MG63 (cell line): ENCODE measurements at regions not wholly inside any gene's neighbourhood (a gene's known extent, or its start where the extent isn't known, plus 50 kb on each side); places are given as distances from the start of the nearest gene placed in this dataset.
"Not testable (repeated sequence)": the region's sequence is repeated elsewhere in the genome, so short reads cannot be mapped to it uniquely, and the experiment has no call there.

Experiments used
- DNase-seq: peaks from one replicate; pipeline ENCODE4 v3.0.0-alpha.2; 2020
- H3K27me3 ChIP-seq: fragments of 250-450 bp; sonication (Bioruptor Pico); 2 replicates; pipeline ENCODE4 v1.5.1; 2020; ENCODE audit warnings: mild to moderate bottlenecking, moderate library complexity
- H3K36me3 ChIP-seq: fragments of 250-450 bp; sonication (Bioruptor Pico); 2 replicates; pipeline ENCODE4 v1.5.1; 2020; ENCODE audit warnings: mild to moderate bottlenecking, moderate library complexity
- H3K4me3 ChIP-seq: fragments of 250-450 bp; sonication (Bioruptor Pico); 2 replicates; pipeline ENCODE4 v1.5.1; 2020; ENCODE audit warnings: mild to moderate bottlenecking, moderate library complexity
- H3K9me3 ChIP-seq: fragments of 250-450 bp; sonication (Bioruptor Pico); 2 replicates; pipeline ENCODE4 v1.5.1; 2020; ENCODE audit warnings: mild to moderate bottlenecking, moderate library complexity

DNA sequence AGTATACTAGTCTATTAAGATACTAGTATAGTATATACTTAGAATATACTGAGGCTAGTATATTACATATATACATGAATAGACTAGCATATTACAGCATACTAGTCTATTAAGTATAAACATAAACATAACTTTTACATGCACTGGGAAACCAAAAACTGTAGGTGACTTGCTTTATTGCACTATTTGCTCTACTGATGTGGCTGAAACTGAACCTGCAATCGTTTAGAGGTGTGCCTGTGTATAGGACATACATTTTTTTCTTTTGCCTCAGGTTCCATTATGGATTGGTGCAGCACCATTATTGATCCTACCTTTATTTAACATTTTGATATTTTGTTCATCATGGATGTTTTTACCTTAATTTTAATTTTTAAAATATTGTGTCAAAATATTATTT is 143.2 kb upstream of the RGS6 start:
- no peaks in the 10 kb centered on the region for H3K9me3 ChIP-seq

GRCh38 chr14:71799841-71800240 is 132.4 kb upstream of the RGS6 start:
- Histone ChIP-seq H3K9me3 (no peaks in the 10 kb centered on the region), H3K4me3 (no peak overlapping the region), H3K27me3 (no peaks in the 10 kb centered on the region), H3K36me3 (no peaks in the 10 kb centered on the region)
- no peak for DNase-seq

More for the DNA sequence above, 143.2 kb upstream of the RGS6 start:
- no peaks in the 10 kb centered on the region for H3K27me3 ChIP-seq
- no peaks in the 10 kb centered on the region for H3K36me3 ChIP-seq
- DNase-seq, result no peak
- H3K4me3 ChIP-seq, result no peak overlapping the region

DNA sequence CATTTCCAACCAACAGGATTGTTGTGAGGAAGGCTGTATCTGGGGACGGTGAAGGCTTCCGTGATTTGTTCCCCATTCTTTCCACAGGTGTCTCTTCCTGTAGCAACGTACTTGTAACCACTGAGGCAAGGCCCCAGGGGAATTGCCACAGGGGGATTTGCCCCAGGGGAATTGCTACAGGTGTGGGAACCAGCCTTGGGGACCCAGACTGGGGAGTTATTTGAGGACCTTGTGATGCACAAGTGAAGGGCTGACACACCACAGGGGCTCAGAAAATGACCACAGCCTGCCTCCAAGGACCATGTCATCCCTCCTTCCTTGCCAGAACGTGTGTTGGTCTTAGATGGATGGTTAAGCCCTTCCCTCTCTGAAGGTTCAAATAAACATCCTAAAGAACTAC is 131.4 kb upstream of the RGS6 start:
- no peaks in the 10 kb centered on the region for H3K9me3 ChIP-seq
- no peak for DNase-seq

DNA sequence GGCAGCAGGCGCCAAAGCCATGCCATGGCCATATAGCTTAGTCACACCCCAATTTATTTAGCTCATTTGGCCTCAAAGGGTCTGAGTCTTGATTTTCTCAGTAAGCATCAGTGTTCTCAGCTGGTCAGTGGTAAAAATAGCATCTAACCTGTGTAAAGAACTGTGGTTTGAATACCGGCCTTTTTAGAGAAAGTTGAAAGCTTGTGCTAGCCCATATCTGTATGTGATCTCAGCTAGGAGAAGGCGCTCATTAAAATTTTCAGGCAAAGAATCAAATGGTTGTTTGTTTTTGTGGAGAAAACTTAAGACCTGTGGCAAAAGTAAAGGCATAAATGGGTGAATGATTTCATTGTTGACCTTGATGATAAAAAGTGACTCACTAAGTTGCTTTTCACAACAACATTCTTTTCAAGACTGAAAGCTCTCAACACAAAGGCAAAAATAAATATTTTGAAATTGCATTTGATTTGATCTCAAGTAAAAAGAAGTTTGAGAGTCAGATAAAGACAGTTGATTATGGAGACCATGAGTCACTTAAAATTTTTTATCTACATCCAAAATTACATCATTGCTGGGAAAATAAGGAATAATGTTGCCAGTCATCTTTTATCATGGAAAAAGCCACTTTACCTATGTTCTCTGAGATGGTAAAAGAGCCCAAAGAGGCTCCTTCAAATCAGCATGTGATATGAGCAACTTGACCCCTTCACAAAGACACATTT is 128.5 kb upstream of the RGS6 start:
- Histone ChIP-seq H3K9me3 (no peaks in the 10 kb centered on the region), H3K27me3 (no peaks in the 10 kb centered on the region), H3K4me3 (no peak overlapping the region), H3K36me3 (no peaks in the 10 kb centered on the region)
- peak; percentile 50 for DNase-seq

More for the DNA sequence above, 131.4 kb upstream of the RGS6 start:
- H3K4me3 ChIP-seq, result no peak overlapping the region
- no peaks in the 10 kb centered on the region for H3K27me3 ChIP-seq
- H3K36me3 ChIP-seq, result no peaks in the 10 kb centered on the region

DNA sequence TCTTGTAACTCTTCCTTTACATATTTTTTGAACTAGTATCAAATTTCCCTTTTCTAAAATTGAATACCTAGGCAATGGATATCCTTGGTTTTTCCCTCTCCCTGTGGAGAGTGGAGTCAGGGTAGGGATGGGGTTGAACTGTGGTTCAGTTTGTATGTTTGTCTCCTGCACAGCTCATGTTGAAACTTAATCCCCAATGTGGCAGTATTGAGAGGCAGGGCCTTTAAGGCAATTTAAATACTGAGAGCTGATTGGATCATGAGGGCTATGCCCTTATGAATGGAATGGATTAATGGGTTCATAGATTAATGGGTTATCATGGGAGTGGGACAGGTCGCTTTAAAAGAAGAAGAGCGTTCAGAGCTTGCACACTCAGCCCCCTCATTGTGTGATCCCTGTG is 127.2 kb upstream of the RGS6 start:
- Histone ChIP-seq H3K36me3 (no peaks in the 10 kb centered on the region), H3K4me3 (no peak overlapping the region), H3K27me3 (no peaks in the 10 kb centered on the region), H3K9me3 (no peaks in the 10 kb centered on the region)
- DNase-seq, result no peak

GRCh38 chr14:71807049-71807448 is 125.2 kb upstream of the RGS6 start:
- not testable (repeated sequence) for H3K27me3 ChIP-seq, H3K4me3 ChIP-seq, H3K36me3 ChIP-seq, H3K9me3 ChIP-seq
- DNase-seq, result peak; percentile 67

GRCh38 chr14:71810800-71811199 is 121.4 kb upstream of the RGS6 start:
- not testable (repeated sequence) for H3K36me3 ChIP-seq, H3K4me3 ChIP-seq, H3K27me3 ChIP-seq, DNase-seq, H3K9me3 ChIP-seq

DNA sequence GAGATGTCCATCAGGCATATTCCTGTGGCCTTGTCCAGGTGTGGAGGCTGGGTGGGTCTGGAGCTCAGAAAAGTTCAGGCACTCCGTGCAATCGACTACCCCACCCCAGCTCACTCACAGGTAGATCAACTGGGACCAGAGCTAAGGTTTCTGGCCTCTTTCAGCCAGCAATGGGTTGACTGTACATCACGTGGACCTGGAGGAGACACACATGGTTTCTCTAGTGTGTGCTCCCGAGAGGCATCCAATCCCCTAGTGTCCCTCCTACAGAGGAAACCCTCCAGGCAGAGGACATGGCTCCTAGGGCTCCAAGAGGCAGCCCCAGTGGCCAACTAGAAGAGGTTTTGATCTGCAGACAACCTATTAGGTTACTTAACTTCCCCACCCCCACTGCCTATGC is 119.5 kb upstream of the RGS6 start:
- DNase-seq, result no peak
- no peaks in the 10 kb centered on the region for H3K9me3 ChIP-seq
- no peak overlapping the region for H3K4me3 ChIP-seq
- H3K27me3 ChIP-seq, result no peaks in the 10 kb centered on the region
- no peaks in the 10 kb centered on the region for H3K36me3 ChIP-seq

GRCh38 chr14:71815110-71815509 is 117.1 kb upstream of the RGS6 start:
- no peaks in the 10 kb centered on the region for H3K36me3 ChIP-seq
- H3K4me3 ChIP-seq, result no peak overlapping the region
- H3K9me3 ChIP-seq, result no peaks in the 10 kb centered on the region
- H3K27me3 ChIP-seq, result no peaks in the 10 kb centered on the region
- DNase-seq, result no peak

GRCh38 chr14:71824816-71825215 is 107.4 kb upstream of the RGS6 start:
- no peak for DNase-seq
- no peak overlapping the region for H3K4me3 ChIP-seq
- no peaks in the 10 kb centered on the region for H3K27me3 ChIP-seq
- no peaks in the 10 kb centered on the region for H3K36me3 ChIP-seq
- H3K9me3 ChIP-seq, result no peaks in the 10 kb centered on the region

DNA sequence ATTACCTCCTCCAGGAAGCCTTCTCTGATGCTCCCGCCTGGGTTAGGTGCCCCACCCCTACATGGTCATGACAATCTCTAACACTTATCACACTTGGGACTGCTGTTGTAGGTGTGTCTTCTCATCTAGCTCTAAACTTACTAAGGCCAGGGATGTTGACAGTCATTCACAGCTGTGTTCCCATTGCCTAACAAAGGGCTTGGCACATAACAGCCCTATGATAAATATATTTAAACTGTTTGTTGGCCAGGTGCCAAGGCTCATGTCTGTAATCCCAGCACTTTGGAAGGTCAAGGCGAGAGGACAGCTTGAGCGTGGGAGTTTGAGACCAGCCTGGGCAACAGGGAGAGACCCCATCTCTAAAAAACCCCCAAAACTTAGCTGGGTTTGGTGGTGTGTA is 98.8 kb upstream of the RGS6 start:
- no peaks in the 10 kb centered on the region for H3K36me3 ChIP-seq
- no peaks in the 10 kb centered on the region for H3K9me3 ChIP-seq
- no peak overlapping the region for H3K4me3 ChIP-seq
- no peaks in the 10 kb centered on the region for H3K27me3 ChIP-seq
- peak; percentile 1 for DNase-seq

DNA sequence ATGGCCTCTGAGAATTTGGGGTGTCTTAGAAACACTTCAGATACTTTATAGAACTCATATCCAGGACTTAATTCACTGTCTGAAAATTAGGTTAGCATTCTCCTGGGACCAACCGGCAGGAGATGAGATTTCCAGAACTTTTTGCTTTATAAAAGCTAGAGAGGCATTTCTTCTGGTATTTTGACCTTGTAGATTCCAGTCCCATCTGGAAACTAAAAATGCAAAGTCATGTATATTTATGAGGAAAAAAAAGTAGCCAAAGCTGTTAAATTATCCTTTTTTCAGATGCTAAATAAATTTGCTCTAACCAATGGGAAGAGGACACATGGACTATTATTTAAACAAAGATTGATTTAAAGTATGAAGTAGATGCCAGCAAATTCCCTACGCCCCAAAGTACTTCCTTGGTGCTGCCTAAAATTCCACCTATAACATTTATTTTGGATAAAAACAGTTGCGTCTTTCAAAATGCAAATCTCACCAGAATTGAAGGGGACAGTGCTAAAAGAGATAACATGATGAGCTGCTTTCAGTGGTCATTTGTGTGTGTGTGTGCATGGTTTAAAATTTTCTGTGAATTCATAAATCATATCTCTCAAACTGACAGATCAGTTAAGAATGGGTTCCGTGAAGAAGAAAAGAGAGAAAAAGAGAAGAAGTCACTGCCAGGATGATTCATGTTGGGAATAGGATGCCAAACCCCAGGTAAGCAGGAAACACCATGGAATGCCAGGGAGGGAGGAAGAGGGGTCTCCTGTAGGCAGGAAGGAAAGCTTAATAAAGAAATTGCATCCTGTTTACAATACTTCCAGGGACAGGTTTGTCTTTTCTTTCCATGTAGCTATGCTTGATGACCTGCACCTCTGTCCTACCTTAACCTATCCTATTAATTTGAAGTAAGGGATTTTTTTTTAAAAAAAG is 97.7 kb upstream of the RGS6 start:
- Histone ChIP-seq H3K9me3 (no peaks in the 10 kb centered on the region), H3K36me3 (no peaks in the 10 kb centered on the region), H3K4me3 (no peak overlapping the region), H3K27me3 (no peaks in the 10 kb centered on the region)
- no peak for DNase-seq

DNA sequence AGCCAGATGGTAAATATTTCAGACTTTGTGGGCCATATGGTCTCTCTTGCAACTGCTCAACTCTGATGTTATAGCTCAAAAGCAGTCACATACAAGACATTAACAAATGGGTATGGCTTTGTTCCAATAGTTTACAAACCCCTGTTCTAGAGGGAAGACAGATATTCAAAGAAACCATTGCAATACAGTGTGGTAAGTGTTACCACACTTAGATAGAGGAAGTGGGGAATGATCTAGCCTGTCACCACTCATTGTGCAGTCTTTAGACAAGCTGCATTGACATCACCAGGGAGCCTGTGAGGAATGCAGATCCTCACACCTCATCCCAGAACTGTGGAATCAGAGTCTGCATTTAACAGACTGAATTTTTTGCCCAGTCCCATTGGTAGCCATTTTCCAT is 80.0 kb upstream of the RGS6 start:
- H3K9me3 ChIP-seq, result no peaks in the 10 kb centered on the region
- no peaks in the 10 kb centered on the region for H3K27me3 ChIP-seq
- no peaks in the 10 kb centered on the region for H3K36me3 ChIP-seq
- DNase-seq, result no peak
- no peak overlapping the region for H3K4me3 ChIP-seq

DNA sequence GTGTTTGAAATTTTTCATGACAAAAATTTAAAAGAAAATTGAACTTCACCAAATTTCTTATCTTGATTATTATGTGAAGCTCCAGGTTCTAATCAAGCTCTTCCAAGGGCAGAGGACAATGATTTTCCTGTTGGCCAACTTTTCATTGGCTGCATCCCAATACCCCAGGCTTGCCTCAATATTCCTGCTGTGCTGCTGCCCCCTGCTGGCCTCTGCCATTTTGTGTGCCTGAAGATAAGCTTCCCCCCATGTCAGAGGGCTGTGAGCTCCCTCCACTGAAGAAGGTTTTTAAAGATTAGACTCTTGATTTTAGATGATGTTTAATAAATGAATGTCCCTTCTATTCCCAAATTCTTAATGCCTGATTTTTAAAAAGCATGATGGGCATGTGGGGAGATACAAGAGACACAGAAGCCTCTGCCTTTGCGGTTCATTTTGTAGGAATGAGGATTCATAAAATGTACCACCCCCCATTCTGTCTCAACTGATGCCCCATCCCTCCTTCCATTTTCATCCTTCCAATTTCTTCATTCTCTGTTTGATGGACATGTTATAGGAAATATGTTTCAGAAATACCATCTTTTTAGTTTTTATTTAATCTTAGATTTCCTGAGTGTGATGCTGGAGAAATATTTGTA is 76.7 kb upstream of the RGS6 start:
- DNase-seq, result peak; percentile 58
- no peaks in the 10 kb centered on the region for H3K27me3 ChIP-seq
- H3K4me3 ChIP-seq, result no peak overlapping the region
- no peaks in the 10 kb centered on the region for H3K36me3 ChIP-seq
- H3K9me3 ChIP-seq, result no peaks in the 10 kb centered on the region

- no peaks in the 10 kb centered on the region for H3K27me3 ChIP-seq
- no peaks in the 10 kb centered on the region for H3K36me3 ChIP-seq
- DNase-seq, result no peak
- H3K9me3 ChIP-seq, result no peaks in the 10 kb centered on the region
- no peak overlapping the region for H3K4me3 ChIP-seq
These were observed 75.9 kb upstream of the RGS6 start for GRCh38 chr14:71856199-71856919.

GRCh38 chr14:71863049-71863448 is 69.2 kb upstream of the RGS6 start:
- Histone ChIP-seq H3K4me3 (no peak overlapping the region), H3K36me3 (no peaks in the 10 kb centered on the region), H3K9me3 (no peaks in the 10 kb centered on the region), H3K27me3 (no peaks in the 10 kb centered on the region)
- DNase-seq, result no peak

GRCh38 chr14:71863766-71864165 is 68.5 kb upstream of the RGS6 start:
- Histone ChIP-seq H3K36me3 (no peaks in the 10 kb centered on the region), H3K4me3 (no peak overlapping the region), H3K9me3 (no peaks in the 10 kb centered on the region), H3K27me3 (no peaks in the 10 kb centered on the region)
- DNase-seq, result no peak
